ENCODE measurements at regions not wholly inside any gene's neighbourhood (a gene's known extent, or its start where the extent isn't known, plus 50 kb on each side); places are given as distances from the start of the nearest gene placed in this dataset.

DNA sequence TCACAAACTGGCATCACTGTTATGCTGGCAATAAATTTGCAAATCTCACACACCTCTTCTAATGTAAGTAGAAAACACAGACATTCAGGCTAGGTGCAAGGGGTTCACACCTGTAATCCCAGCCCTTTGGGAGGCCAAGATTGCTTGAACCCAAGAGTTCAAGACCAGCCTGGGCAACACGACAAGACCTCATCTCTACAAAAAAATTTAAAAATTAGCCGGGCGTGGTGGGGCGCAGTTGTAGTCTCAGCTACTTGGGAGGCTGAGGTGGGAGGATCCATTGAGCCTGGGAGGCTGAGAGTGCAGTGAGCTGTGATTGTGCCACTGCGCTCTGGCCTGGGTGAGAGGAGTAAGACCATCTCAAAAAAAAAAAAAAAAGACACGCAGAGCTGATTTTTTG lies 83.1 kb upstream of the ENPP6 start:
- TF ChIP-seq POLR2A (IDR thresholded peaks at IDR 0.05): no peak
- no peak for TF ChIP-seq CTCF (IDR thresholded peaks at IDR 0.05)
